GM10847 (cell line): ENCODE measurements at regions not wholly inside any gene's neighbourhood (a gene's known extent, or its start where the extent isn't known, plus 50 kb on each side); places are given as distances from the start of the nearest gene placed in this dataset.

Source experiments
- POLR2A ChIP-seq: IDR thresholded peaks from 2 replicates; pipeline ENCODE4 v1.6.1; 2011; ENCODE audit not compliant: insufficient read length; ENCODE audit errors: extremely low read depth

DNA sequence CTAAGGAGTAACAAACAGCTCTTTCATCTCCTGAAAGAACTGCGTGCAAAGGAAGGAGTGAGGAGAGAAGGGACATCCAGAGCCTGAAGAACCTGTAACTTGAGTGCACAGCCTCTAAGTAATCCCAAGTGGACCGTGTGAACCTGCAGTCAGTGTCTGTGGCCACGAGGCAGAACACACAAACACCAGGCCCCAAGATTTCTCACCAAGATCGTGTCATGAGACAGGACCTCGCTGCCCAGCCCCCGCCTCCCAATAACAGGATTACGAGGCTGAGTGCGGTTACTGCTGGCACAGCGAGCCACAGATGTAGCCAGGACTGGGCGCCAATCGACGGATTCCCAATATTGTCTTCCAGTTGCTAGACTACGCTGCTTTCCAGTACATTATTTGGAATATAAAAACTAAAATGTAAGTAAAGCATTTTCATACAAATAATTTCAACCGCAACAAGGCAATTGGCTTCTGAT lies 101.3 kb upstream of the SLC25A33 start:
- no peak for TF ChIP-seq POLR2A

DNA sequence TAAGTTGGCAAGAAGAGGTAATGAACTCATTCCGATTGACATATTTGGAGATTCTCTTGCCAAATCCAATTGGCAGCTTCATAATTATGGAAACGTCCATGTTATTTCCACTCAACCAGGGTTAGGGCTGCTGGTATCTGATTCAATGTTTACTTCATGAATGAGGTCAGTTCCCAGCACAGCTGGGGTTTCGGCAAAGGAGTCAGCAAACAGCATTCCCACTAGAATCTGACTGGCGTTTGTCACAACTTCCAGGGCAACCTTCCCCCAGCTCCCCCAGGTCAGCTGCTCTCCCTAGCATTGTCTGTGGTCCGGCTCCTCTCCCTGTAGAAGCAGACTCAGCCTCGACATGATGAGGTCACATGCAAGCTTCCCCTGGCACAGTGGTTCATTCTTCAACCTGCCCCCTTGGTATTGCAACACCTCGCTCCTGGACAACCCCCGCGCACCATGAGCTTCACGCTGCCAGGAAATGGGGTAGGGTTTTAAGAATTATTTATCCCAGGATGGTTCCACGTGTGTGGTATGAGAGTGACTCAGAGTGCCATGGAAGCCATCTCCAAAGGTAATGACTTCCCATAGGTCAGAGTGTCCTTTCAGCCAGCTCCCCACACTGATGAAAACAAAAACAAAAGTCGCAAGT lies 100.7 kb upstream of the SLC25A33 start:
- no peak for TF ChIP-seq POLR2A

DNA sequence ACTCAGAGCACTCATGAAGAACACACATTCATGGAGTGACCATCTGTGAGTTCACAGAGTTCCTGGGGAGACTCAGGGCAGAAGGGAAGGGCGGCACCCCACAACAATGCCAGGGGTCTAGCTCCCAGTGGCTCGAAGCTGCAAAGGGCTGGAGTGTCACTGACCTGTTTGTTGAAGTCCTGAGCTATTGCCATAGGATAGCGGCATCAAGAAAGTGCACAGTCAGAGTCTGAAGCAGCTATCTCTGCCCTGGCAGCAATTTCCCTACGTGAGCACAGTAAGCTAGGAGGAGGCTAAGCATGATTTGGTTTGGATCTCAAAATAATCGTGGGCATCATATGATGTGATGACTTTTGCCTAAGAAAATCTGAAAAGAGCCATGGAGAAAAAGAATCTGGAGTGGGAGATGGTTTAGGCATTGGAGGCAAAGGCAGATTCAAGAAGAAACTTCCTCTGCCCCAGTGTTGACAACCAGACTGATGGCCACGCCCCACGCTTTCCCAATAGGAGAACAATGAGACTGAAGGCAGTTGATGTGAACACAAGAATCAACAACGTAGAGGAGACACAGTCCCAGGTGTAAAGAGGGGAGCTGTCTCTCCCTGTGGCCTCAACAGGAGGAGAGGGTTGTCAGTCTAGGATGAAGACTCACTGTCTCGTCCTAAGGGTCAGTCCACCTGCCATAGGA lies 100.0 kb upstream of the SLC25A33 start:
- no peak for TF ChIP-seq POLR2A

- TF ChIP-seq POLR2A = no peak
These were observed 99.0 kb upstream of the SLC25A33 start for GRCh38 chr1:9440261-9440660.

DNA sequence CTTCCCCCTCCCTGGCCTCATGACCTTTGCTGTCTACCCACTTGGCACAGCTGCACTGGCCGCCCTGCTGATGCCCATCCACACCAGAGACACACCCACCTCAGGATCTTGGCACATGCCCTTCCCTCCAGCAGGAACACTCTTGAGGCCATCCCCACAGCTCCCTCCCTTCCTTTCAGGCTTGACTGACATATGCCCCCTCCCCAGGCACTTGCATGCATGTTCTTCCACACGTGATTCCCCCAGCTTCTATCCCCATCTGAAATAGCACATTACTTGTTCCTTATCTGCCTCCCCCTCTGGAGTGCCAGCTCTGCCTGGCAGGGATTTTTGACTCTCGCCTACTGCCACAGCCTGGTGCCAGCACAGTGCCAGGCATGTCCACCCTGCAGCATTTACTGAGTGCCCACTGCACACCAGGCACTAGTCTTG lies 98.5 kb upstream of the SLC25A33 start:
- TF ChIP-seq POLR2A = no peak

- TF ChIP-seq POLR2A = no peak
These were observed 97.7 kb upstream of the SLC25A33 start for GRCh38 chr1:9441451-9442133.

GRCh38 chr1:9442278-9442846 lies 96.9 kb upstream of the SLC25A33 start:
- no peak for TF ChIP-seq POLR2A

DNA sequence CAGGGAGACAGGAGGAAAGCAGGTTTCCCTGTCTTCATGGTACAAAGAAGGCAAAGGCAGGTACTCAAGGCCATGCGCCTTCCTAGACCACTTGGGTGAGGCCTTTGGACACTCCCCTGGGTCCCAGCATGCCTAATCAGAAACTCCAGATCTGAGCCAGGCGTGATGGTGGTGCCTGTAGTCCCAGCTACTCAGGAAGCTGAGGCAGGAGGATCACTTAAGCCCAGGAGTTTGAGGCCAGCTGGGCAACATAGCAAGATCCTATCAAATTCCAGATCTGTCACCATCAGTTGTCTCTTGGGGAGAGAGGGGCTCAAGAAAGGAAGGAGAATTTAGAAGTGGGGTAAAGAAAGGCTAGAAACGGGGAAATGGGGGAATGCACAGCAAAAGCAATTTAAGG lies 96.3 kb upstream of the SLC25A33 start:
- no peak for TF ChIP-seq POLR2A

DNA sequence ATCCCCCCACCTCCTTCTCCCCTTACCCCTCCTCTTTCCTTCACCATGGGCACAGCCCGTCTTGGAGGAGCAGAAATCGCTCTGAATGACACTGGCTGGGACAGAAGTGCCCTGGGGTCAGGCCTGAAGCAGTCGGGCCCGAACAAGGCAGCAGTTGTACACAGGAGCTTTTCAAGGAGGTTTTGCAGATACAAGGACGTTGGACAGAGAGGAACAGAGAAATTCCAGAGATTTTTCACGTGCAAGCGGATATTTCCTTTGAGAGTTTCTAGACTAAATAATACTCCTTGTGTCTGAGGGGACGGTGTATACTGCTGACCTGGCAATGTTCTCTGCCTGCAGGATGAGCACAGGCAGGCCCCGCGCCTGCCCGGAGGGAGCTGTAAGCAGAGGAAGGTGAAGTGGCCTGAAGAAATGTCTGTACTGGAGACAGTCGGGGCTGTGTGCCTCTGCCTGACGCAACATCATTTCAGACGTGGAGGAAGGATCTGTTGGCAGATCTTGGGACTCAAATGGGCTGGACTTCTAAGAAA lies 95.3 kb upstream of the SLC25A33 start:
- no peak for TF ChIP-seq POLR2A

DNA sequence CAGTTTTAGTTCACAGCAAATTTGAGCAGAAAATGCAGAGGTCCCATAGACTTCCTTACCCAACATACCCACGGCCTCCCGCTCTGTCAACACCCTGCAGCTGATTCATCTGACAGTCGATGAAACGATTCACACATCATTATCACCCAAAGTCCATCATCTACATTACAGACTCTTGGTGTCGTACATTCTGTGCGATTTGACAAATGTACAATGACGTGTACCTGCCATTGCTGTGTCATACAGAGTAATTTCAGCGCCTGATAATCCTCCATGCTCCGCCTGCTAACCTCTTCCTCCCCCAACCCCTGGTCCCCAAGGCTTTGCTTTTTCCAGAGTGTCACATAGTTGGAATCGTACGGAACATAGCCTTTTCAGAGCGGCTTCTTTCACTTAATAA lies 94.7 kb upstream of the SLC25A33 start:
- no peak for TF ChIP-seq POLR2A

DNA sequence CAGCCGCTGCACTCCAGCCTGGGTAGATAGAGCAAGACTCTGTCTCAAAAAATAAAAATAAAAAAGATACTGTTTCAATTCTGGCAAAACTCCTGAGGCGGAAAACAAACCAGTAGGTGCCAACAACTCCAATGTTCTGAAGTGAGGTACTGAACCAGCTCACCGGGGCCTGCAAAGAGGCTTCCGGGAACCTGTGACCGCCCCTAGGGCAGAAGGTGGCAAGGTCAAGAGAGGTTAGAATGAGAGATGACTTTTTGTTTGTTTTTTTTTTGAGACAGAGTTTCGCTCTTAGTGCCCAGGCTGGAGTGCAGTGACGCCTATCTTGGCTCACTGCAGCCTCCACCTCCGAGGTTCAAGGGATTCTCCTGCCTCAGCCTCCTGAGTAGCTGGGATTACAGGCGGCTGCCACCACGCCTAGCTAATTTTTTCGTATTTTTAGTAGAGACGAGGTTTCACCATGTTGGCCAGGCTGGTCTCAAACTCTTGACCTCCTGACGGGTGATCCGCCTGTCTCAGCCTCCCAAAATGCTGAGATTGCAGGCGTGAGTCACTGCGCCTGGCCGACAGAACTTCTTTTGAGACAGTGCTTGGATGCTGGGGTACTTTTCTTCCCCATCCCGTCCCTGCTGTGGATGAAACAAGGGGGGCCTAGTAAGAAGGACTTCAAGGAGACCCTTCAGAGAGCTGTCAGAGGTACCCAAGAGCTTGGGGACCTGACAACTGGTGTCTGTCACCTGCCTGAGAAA lies 91.9 kb upstream of the SLC25A33 start:
- no peak for TF ChIP-seq POLR2A

- no peak for TF ChIP-seq POLR2A
These were observed 90.8 kb upstream of the SLC25A33 start for GRCh38 chr1:9448132-9449109.

- TF ChIP-seq POLR2A = no peak
These were observed 90.1 kb upstream of the SLC25A33 start for GRCh38 chr1:9449110-9449627.
